ENCODE measurements at regions not wholly inside any gene's neighbourhood (a gene's known extent, or its start where the extent isn't known, plus 50 kb on each side); places are given as distances from the start of the nearest gene placed in this dataset.

DNA sequence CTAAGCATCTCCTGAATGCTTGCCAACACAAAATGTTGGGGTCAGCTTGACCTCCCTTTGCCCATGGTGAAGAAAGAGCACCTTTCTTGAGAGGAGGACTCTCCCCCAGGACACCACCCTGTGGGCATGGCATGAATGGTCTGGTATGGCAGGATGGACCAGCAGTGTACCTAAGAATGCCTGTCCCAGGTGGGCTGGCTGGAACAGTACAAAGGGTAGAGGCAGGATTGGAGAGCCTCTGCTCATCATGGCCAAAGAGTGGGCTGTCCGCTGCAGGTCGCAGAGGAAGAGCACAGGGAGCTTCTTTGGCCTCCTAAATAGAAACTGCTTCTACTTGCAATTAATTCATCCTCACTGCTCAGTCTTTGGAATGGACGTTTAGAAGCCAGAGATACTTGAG is 131.6 kb upstream of the OSMR start:
- TF ChIP-seq MAX (IDR thresholded peaks at IDR 0.05; ENCODE audit: low read depth, low read length) = no peak
- no peak for TF ChIP-seq POLR2A (IDR thresholded peaks at IDR 0.05; ENCODE audit: extremely low read depth, insufficient read length)
- no peak for TF ChIP-seq CTCF (IDR thresholded peaks at IDR 0.05; ENCODE audit: low read depth, low read length)
- no peak for TF ChIP-seq MYC (IDR thresholded peaks at IDR 0.05; ENCODE audit: low read depth, low read length)

Measured in NB4 (cell line).